ENCODE measurements at regions not wholly inside any gene's neighbourhood (a gene's known extent, or its start where the extent isn't known, plus 50 kb on each side); places are given as distances from the start of the nearest gene placed in this dataset.

- no peak for TF ChIP-seq EZH2 (IDR thresholded peaks at IDR 0.05)
- TF ChIP-seq POLR2AphosphoS5 (IDR thresholded peaks at IDR 0.05; ENCODE audit: borderline replicate concordance, low read depth, low read length): no peak
- TF ChIP-seq FOXP2 (optimal IDR thresholded peaks at IDR 0.05; ENCODE audit: control extremely low read depth, extremely low read length, insufficient read depth): no peak
Measured at GRCh38 chr12:20237091-20237490, 131.2 kb upstream of the PDE3A start.
